HuH-7.5 (cell line): ENCODE measurements at regions not wholly inside any gene's neighbourhood (a gene's known extent, or its start where the extent isn't known, plus 50 kb on each side); places are given as distances from the start of the nearest gene placed in this dataset.
"Not testable (repeated sequence)": the region's sequence is repeated elsewhere in the genome, so short reads cannot be mapped to it uniquely, and the experiment has no call there.

Experiments
- DNase-seq: peaks from one replicate; pipeline ENCODE4 v3.0.0; 2011; ENCODE audit warnings: low spot score

GRCh38 chr3:159380891-159381290 lies 579.0 kb downstream of the MFSD1 start:
- DNase-seq: no peak

GRCh38 chr3:159390656-159391212 lies 588.9 kb downstream of the MFSD1 start:
- DNase-seq: no peak

- DNase-seq: not testable (repeated sequence)
These were observed 591.0 kb upstream of the IL12A start for GRCh38 chr3:159397683-159398082.

GRCh38 chr3:159401069-159401468 lies 587.6 kb upstream of the IL12A start:
- DNase-seq: no peak

- DNase-seq: not testable (repeated sequence)
These were observed 578.9 kb upstream of the IL12A start for GRCh38 chr3:159409711-159410110.

- DNase-seq: no peak
These were observed 575.3 kb upstream of the IL12A start for GRCh38 chr3:159413319-159413718.

- no peak for DNase-seq
These were observed 571.8 kb upstream of the IL12A start for GRCh38 chr3:159416856-159417255.

- no peak for DNase-seq
These were observed 570.9 kb upstream of the IL12A start for GRCh38 chr3:159417761-159418160.

GRCh38 chr3:159418571-159419526 lies 569.8 kb upstream of the IL12A start:
- DNase-seq: no peak

GRCh38 chr3:159429702-159430101 lies 558.9 kb upstream of the IL12A start:
- DNase-seq: no peak

GRCh38 chr3:159432682-159433340 lies 555.8 kb upstream of the IL12A start:
- no peak for DNase-seq

GRCh38 chr3:159439346-159439745 lies 549.3 kb upstream of the IL12A start:
- DNase-seq: no peak

- no peak for DNase-seq
These were observed 547.4 kb upstream of the IL12A start for GRCh38 chr3:159441279-159441678.

GRCh38 chr3:159443266-159443665 lies 545.4 kb upstream of the IL12A start:
- DNase-seq: no peak

GRCh38 chr3:159447841-159448240 lies 540.8 kb upstream of the IL12A start:
- DNase-seq: no peak

- no peak for DNase-seq
These were observed 539.7 kb upstream of the IL12A start for GRCh38 chr3:159448902-159449301.

- DNase-seq: no peak
These were observed 537.6 kb upstream of the IL12A start for GRCh38 chr3:159451067-159451466.

- no peak for DNase-seq
These were observed 537.2 kb upstream of the IL12A start for GRCh38 chr3:159451482-159451881.

- no peak for DNase-seq
These were observed 535.6 kb upstream of the IL12A start for GRCh38 chr3:159453036-159453435.

- no peak for DNase-seq
These were observed 534.7 kb upstream of the IL12A start for GRCh38 chr3:159453945-159454344.

GRCh38 chr3:159455741-159456181 lies 532.9 kb upstream of the IL12A start:
- DNase-seq: no peak

- no peak for DNase-seq
These were observed 530.6 kb upstream of the IL12A start for GRCh38 chr3:159458010-159458409.

- DNase-seq: no peak
These were observed 529.7 kb upstream of the IL12A start for GRCh38 chr3:159458982-159459381.
